OCI-LY3 (cell line): ENCODE measurements at regions not wholly inside any gene's neighbourhood (a gene's known extent, or its start where the extent isn't known, plus 50 kb on each side); places are given as distances from the start of the nearest gene placed in this dataset.

Source experiments
- H2AFZ ChIP-seq: fragments of 200-600, 300-600 bp; shearing (Covaris generic); 2 replicates; pipeline ENCODE4 v1.6.0; 2014; ENCODE audit warnings: antibody characterized with exemption, low read depth, low read length
- H3K27ac ChIP-seq: fragments of 200-600, 300-600 bp; sonication (generic); 2 replicates; pipeline ENCODE4 v1.5.1; 2014; ENCODE audit warnings: mild to moderate bottlenecking, low read length, moderate library complexity, mixed read lengths
- H3K27me3 ChIP-seq: fragments of 200-600, 300-600 bp; sonication (generic); 2 replicates; pipeline ENCODE4 v1.6.1; 2014; ENCODE audit warnings: low read depth, low read length, mixed read lengths
- H3K36me3 ChIP-seq: fragments of 200-600, 300-600 bp; sonication (generic); replicated peaks from 2 replicates; pipeline ENCODE3; 2014; ENCODE audit warnings: low read depth, low read length, mixed read lengths
- H3K4me1 ChIP-seq: fragments of 300-600, 200-600 bp; sonication (generic); 2 replicates; pipeline ENCODE4 v1.6.1; 2014; ENCODE audit warnings: low read length, mixed read lengths
- H3K4me2 ChIP-seq: fragments of 200-600, 300-600 bp; sonication (generic); 2 replicates; pipeline ENCODE4 v1.6.1; 2014; ENCODE audit warnings: low read length, mixed read lengths
- H3K4me3 ChIP-seq: fragments of 300-600, 200-600 bp; sonication (generic); 2 replicates; pipeline ENCODE4 v1.5.1; 2014; ENCODE audit warnings: antibody characterized with exemption, mild to moderate bottlenecking, low read length, moderate library complexity
- H3K79me2 ChIP-seq: fragments of 300-600, 200-600 bp; shearing (Covaris generic); 2 replicates; pipeline ENCODE4 v1.6.1; 2014; ENCODE audit warnings: mild to moderate bottlenecking, low read length, mixed read lengths
- H3K9ac ChIP-seq: fragments of 300-600, 200-600 bp; shearing (Covaris generic); 2 replicates; pipeline ENCODE4 v1.6.0; 2014; ENCODE audit warnings: mild to moderate bottlenecking, low read length, moderate library complexity
- H3K9me3 ChIP-seq: fragments of 200-600, 300-600 bp; shearing (Covaris generic); 2 replicates; pipeline ENCODE4 v1.6.1; 2014; ENCODE audit warnings: low read length, mixed read lengths; ENCODE audit not compliant: insufficient read depth
- H4K20me1 ChIP-seq: fragments of 200-600, 300-600 bp; sonication (generic); 2 replicates; pipeline ENCODE4 v1.6.1; 2016; ENCODE audit warnings: low read length, mixed read lengths; ENCODE audit not compliant: insufficient read depth
- EZH2phosphoT487 ChIP-seq: fragments of 200-600 bp; shearing (Covaris generic); IDR thresholded peaks from 2 replicates; pipeline ENCODE4 v1.6.1; 2018; ENCODE audit warnings: antibody characterized with exemption, mixed run types, low read depth
- TF ChIP-seq, protein P1 (sequence below): fragments of 200-600, 300-600 bp; sonication (generic); IDR thresholded peaks from 2 replicates; pipeline ENCODE4 v1.5.1; 2014; ENCODE audit warnings: antibody characterized with exemption, low read length, low read depth

DNA sequence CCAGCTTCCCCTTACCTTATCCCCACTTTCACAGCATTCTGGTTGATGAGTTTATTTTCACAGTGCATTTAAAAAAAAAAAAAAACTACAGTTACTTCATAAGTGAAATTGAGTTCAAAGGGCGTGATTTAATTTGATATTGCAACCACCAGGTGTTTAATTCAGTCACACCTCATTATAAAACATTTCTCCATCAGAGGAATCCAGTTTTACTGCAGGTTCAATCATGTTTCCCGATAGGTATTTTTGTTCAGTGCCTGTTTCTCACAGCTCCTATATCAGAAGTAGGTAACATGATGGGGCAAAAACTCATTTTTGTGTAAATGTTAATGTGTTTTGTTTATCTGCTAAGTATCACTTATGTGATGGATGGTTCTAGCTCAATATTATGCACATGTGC lies 102.3 kb upstream of the PCDH7 start:
- Histone ChIP-seq H3K79me2 (no peaks in the 10 kb centered on the region), H2AFZ (no peak overlapping the region)

DNA sequence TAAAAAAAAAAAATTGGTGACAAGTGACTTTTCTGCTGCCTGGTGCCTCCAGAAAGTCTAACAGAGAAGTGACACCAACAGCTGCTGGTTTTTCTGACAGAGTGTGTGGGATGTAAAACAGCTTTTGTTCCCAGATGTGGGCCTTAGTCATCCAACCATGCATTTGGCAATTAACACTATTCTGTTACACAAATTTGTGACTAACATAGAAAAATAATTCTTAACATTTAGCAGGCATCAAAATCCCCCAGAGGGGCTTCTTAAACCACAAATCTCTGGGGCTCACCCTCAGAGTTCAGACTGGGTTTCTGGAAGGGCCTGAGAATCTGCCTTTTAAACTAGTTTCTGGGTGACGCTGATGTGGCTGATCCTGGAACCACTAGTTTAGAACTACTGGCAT lies 100.5 kb upstream of the PCDH7 start:
- H3K27me3 ChIP-seq, result no peaks in the 10 kb centered on the region
- no peak overlapping the region; the same call in 1 of the 2 replicates for H3K4me2 ChIP-seq
- no peaks in the 10 kb centered on the region for H3K9me3 ChIP-seq
- H2AFZ ChIP-seq, result no peak overlapping the region
- no peaks in the 10 kb centered on the region for H3K36me3 ChIP-seq
- peaks cover 11% of the 10 kb centered on the region for H3K4me1 ChIP-seq
- no peak overlapping the region for H3K4me3 ChIP-seq
- H3K9ac ChIP-seq, result no peak overlapping the region
- no peaks in the 10 kb centered on the region for H3K79me2 ChIP-seq
- TF ChIP-seq, protein P1, sequence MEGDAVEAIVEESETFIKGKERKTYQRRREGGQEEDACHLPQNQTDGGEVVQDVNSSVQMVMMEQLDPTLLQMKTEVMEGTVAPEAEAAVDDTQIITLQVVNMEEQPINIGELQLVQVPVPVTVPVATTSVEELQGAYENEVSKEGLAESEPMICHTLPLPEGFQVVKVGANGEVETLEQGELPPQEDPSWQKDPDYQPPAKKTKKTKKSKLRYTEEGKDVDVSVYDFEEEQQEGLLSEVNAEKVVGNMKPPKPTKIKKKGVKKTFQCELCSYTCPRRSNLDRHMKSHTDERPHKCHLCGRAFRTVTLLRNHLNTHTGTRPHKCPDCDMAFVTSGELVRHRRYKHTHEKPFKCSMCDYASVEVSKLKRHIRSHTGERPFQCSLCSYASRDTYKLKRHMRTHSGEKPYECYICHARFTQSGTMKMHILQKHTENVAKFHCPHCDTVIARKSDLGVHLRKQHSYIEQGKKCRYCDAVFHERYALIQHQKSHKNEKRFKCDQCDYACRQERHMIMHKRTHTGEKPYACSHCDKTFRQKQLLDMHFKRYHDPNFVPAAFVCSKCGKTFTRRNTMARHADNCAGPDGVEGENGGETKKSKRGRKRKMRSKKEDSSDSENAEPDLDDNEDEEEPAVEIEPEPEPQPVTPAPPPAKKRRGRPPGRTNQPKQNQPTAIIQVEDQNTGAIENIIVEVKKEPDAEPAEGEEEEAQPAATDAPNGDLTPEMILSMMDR, result no peak
- TF ChIP-seq EZH2phosphoT487, result no peak
- H4K20me1 ChIP-seq, result no peaks in the 10 kb centered on the region
- no peak overlapping the region for H3K27ac ChIP-seq

More for the DNA sequence above, 102.3 kb upstream of the PCDH7 start:
- no peak for TF ChIP-seq EZH2phosphoT487
- no peaks in the 10 kb centered on the region for H3K27me3 ChIP-seq
- no peak overlapping the region for H3K4me2 ChIP-seq
- no peak overlapping the region for H3K27ac ChIP-seq
- peaks cover 11% of the 10 kb centered on the region for H3K4me1 ChIP-seq
- H3K36me3 ChIP-seq, result no peaks in the 10 kb centered on the region
- H4K20me1 ChIP-seq, result no peaks in the 10 kb centered on the region
- H3K9me3 ChIP-seq, result no peaks in the 10 kb centered on the region
- H3K4me3 ChIP-seq, result no peak overlapping the region
- H3K9ac ChIP-seq, result no peak overlapping the region

DNA sequence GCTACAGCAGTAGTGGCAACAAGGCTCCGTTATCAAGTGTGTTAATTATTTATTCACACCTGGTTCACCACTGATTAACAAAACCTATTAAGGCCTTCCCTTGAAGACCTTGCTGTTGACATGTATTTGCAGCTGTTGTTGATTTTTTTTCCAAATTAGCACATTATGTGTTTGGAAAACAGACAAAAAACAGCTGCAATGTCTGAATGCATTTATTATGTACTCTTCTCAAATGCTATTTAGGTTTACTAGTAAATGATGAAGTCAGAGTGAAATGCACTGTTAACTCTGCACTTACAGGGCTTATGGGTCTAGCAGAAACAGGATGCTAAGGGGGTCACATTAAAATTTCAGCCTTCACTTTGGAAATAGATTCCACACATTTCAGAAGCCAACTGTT lies 99.5 kb upstream of the PCDH7 start:
- Histone ChIP-seq H3K36me3 (no peaks in the 10 kb centered on the region), H3K4me2 (no peak overlapping the region), H3K27ac (no peak overlapping the region), H3K4me3 (no peak overlapping the region), H3K4me1 (peaks cover 11% of the 10 kb centered on the region), H2AFZ (no peak overlapping the region), H3K27me3 (no peaks in the 10 kb centered on the region), H3K79me2 (no peaks in the 10 kb centered on the region), H3K9me3 (no peaks in the 10 kb centered on the region), H4K20me1 (no peaks in the 10 kb centered on the region), H3K9ac (no peak overlapping the region)
- TF ChIP-seq, protein P1, result no peak
- TF ChIP-seq EZH2phosphoT487, result no peak

DNA sequence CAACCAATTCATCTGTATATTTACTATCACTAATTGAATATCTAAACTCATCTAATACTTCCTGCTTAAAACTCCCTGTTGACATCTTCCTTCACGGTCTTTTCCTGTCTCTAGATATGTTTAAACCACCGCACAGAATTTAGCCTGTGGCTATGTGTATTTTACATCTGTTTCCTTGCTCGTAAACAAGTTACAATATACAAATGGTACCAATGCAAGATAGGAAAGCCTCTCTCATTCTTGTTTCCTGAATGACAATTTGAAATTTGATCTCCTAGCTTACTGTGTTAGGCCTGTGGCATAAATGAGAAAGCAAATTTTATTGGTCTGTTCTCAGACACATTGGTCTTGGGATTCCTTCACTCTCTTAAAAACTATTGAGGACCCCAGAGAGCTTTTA lies 89.7 kb upstream of the PCDH7 start:
- Histone ChIP-seq H3K27me3 (no peaks in the 10 kb centered on the region), H4K20me1 (no peaks in the 10 kb centered on the region), H3K4me3 (no peak overlapping the region), H3K9ac (no peak overlapping the region), H3K27ac (no peak overlapping the region), H3K79me2 (no peaks in the 10 kb centered on the region), H3K4me1 (no peaks in the 10 kb centered on the region), H3K36me3 (no peaks in the 10 kb centered on the region), H3K4me2 (no peak overlapping the region), H2AFZ (no peak overlapping the region), H3K9me3 (no peaks in the 10 kb centered on the region)
- no peak for TF ChIP-seq EZH2phosphoT487
- TF ChIP-seq, protein P1, result no peak

DNA sequence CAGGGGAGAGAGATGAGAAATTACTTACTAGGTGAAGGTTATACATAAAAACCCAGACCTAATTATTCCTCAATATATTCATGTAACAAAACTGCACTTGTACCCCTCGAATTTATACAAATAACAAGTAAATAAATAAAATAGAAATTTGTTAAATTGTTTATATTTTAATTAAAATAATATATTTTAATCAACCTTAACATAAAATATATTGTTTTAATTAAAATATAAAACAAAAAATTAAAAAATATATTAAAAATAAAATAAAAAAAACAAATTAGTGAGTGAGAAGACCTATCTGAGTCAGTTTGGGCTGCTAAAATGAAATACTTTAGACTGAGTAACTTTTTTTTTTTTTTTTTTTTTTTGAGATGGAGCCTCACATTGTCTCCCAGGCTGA lies 87.4 kb upstream of the PCDH7 start:
- Histone ChIP-seq H3K36me3 (no peaks in the 10 kb centered on the region), H2AFZ (no peak overlapping the region), H3K4me2 (no peak overlapping the region), H3K4me3 (no peak overlapping the region), H3K27ac (no peak overlapping the region), H3K4me1 (peaks cover 5% of the 10 kb centered on the region; the same call in 1 of the 2 replicates), H3K9ac (no peak overlapping the region), H3K79me2 (no peaks in the 10 kb centered on the region), H3K9me3 (no peaks in the 10 kb centered on the region), H3K27me3 (no peaks in the 10 kb centered on the region), H4K20me1 (no peaks in the 10 kb centered on the region)
- no peak for TF ChIP-seq EZH2phosphoT487
- TF ChIP-seq, protein P1, result no peak
